H1 (cell line): ENCODE measurements at regions not wholly inside any gene's neighbourhood (a gene's known extent, or its start where the extent isn't known, plus 50 kb on each side); places are given as distances from the start of the nearest gene placed in this dataset.

Source experiments
- CTCF ChIA-PET: fragments of 300-600 bp; sonication (Branson Sonifier 250); formaldehyde crosslinking; loops from one replicate; lab custom pipeline; 2021; ENCODE audit not compliant: partially characterized antibody; lab: Charles Lee
- POLR2A ChIA-PET: fragments of 300-600 bp; sonication (Branson Sonifier 250); formaldehyde crosslinking; loops from one replicate; lab custom pipeline; 2021; ENCODE audit warnings: inconsistent platforms; ENCODE audit not compliant: partially characterized antibody; lab: Charles Lee
- DNase-seq, 2 experiments: peaks; one replicate each; pipeline versions ENCODE4 v3.0.0 to v3.0.0-alpha.2; 2010 to 2022; ENCODE audit warnings: low spot score in 2 of 2, low read depth in 1 of 2, mixed read lengths in 1 of 2
- FAIRE-seq: peaks from 2 replicates; lab custom pipeline; 2011; peaks lifted over from hg19 to GRCh38; lab: Jason Lieb, UNC
- H2AFZ ChIP-seq: 2 replicates; pipeline ENCODE4 v1.8.1; 2012; ENCODE audit warnings: low read length, inconsistent platforms
- H2AK5ac ChIP-seq: 2 replicates; pipeline ENCODE4 v1.6.1; 2013; ENCODE audit warnings: low read depth, low read length
- H2BK120ac ChIP-seq: replicated peaks from 2 replicates; pipeline ENCODE3; 2013; ENCODE audit warnings: low read depth, low read length, inconsistent platforms
- H2BK12ac ChIP-seq: 2 replicates; pipeline ENCODE4 v1.6.1; 2013; ENCODE audit warnings: low read depth, low read length
- H2BK15ac ChIP-seq: 2 replicates; pipeline ENCODE4 v1.6.1; 2013; ENCODE audit warnings: low read length
- H2BK20ac ChIP-seq: 2 replicates; pipeline ENCODE4 v1.6.1; 2013; ENCODE audit warnings: low read length
- H2BK5ac ChIP-seq: 2 replicates; pipeline ENCODE4 v1.6.1; 2013; ENCODE audit warnings: low read depth, low read length
- H3K14ac ChIP-seq: 2 replicates; pipeline ENCODE4 v1.6.1; 2013; ENCODE audit warnings: inconsistent platforms; ENCODE audit not compliant: insufficient read length
- H3K18ac ChIP-seq: 2 replicates; pipeline ENCODE4 v1.6.1; 2013; ENCODE audit warnings: low read length; ENCODE audit errors: extremely low read depth
- H3K23ac ChIP-seq: 2 replicates; pipeline ENCODE4 v1.6.1; 2013; ENCODE audit warnings: inconsistent platforms; ENCODE audit not compliant: insufficient read length
- H3K23me2 ChIP-seq: 2 replicates; pipeline ENCODE4 v1.6.1; 2013; ENCODE audit warnings: low read depth, low read length
- H3K27ac ChIP-seq: 2 replicates; pipeline ENCODE4 v1.6.1; 2011; ENCODE audit warnings: low read depth, low read length, inconsistent platforms
- H3K27me3 ChIP-seq, 4 experiments: replicated peaks in 1 of 4; 1 replicate in 1 of 4; 2 replicates in 3 of 4; pipeline versions ENCODE4 v1.6.1 to v1.8.1; 2011 to 2013; ENCODE audit warnings: low read length in 3 of 4, mild to moderate bottlenecking in 3 of 4, inconsistent platforms in 2 of 4, mixed read lengths in 2 of 4, moderate library complexity in 1 of 4; ENCODE audit not compliant: control insufficient read depth in 3 of 4, insufficient read depth in 3 of 4; ENCODE audit errors: extremely low read depth in 1 of 4
- H3K36me3 ChIP-seq, 4 experiments: 2 replicates each; pipeline versions ENCODE4 v1.6.1 to v1.8.1; 2011 to 2013; ENCODE audit warnings: mild to moderate bottlenecking in 4 of 4, low read length in 3 of 4, moderate library complexity in 2 of 4, control low read depth in 1 of 4, inconsistent platforms in 1 of 4; ENCODE audit not compliant: insufficient read depth in 4 of 4, control insufficient read depth in 2 of 4
- H3K4ac ChIP-seq: replicated peaks from 2 replicates; pipeline ENCODE3; 2013; ENCODE audit warnings: low read length, low read depth, mixed read lengths, inconsistent platforms; ENCODE audit not compliant: insufficient read length
- H3K4me1 ChIP-seq, 4 experiments: replicated peaks in 1 of 4; 1 replicate in 1 of 4; 2 replicates in 3 of 4; pipeline versions ENCODE4 v1.6.1 to v1.8.1; 2011 to 2013; ENCODE audit warnings: low read length in 3 of 4, inconsistent platforms in 2 of 4, mixed read lengths in 1 of 4; ENCODE audit not compliant: insufficient read depth in 4 of 4, control insufficient read depth in 3 of 4
- H3K4me2 ChIP-seq, 2 experiments: 2 replicates each; pipeline versions ENCODE4 v1.6.1 to v1.8.1; 2011 to 2013; ENCODE audit warnings: low read depth in 2 of 2, low read length in 2 of 2, control low read depth in 1 of 2, inconsistent platforms in 1 of 2, mild to moderate bottlenecking in 1 of 2; ENCODE audit not compliant: insufficient read depth in 1 of 2
- H3K4me3 ChIP-seq, 4 experiments: fragments of 200-600, 300-600 bp in 1 of 4; sonication (generic), shearing (Covaris generic), sonication (Bioruptor Twin) in 1 of 4; 2 replicates each; pipeline versions ENCODE4 v1.5.1 to v1.8.1; 2011 to 2016; ENCODE audit warnings: low read length in 4 of 4, low read depth in 3 of 4, control low read depth in 2 of 4, inconsistent platforms in 2 of 4, mild to moderate bottlenecking in 2 of 4, mixed read lengths in 1 of 4, moderate library complexity in 1 of 4; ENCODE audit not compliant: insufficient read depth in 2 of 4; ENCODE audit errors: extremely low read depth in 1 of 4
- H3K56ac ChIP-seq: replicated peaks from 2 replicates; pipeline ENCODE3; 2013; ENCODE audit warnings: low read depth, mild to moderate bottlenecking, mixed read lengths, low read length, inconsistent platforms; ENCODE audit not compliant: insufficient read length
- H3K79me1 ChIP-seq: 2 replicates; pipeline ENCODE4 v1.6.1; 2013; ENCODE audit warnings: low read depth, low read length, control low read depth
- H3K79me2 ChIP-seq, 2 experiments: 2 replicates each; pipeline versions ENCODE4 v1.6.1 to v1.8.1; 2012 to 2013; ENCODE audit warnings: low read length in 2 of 2, mild to moderate bottlenecking in 2 of 2, inconsistent platforms in 1 of 2; ENCODE audit not compliant: insufficient read depth in 2 of 2, control insufficient read depth in 1 of 2
- H3K9ac ChIP-seq, 4 experiments: replicated peaks in 1 of 4; 1 replicate in 1 of 4; 2 replicates in 3 of 4; pipeline versions ENCODE4 v1.6.1 to v1.8.1; 2011 to 2013; ENCODE audit warnings: low read depth in 3 of 4, low read length in 3 of 4, control low read depth in 2 of 4, mild to moderate bottlenecking in 2 of 4, moderate library complexity in 2 of 4, inconsistent platforms in 1 of 4; ENCODE audit errors: extremely low read depth in 1 of 4
- H3K9me3 ChIP-seq, 2 experiments: 2 replicates each; pipeline versions ENCODE4 v1.6.1 to v1.8.1; 2012 to 2013; ENCODE audit warnings: mild to moderate bottlenecking in 2 of 2, moderate library complexity in 2 of 2, control low read depth in 1 of 2, inconsistent platforms in 1 of 2, low read depth in 1 of 2, low read length in 1 of 2, mixed read lengths in 1 of 2; ENCODE audit not compliant: insufficient read depth in 2 of 2
- H4K20me1 ChIP-seq, 2 experiments: replicated peaks in 1 of 2; 2 replicates each; pipeline versions ENCODE3 to v1.8.1; 2011 to 2013; ENCODE audit warnings: inconsistent platforms in 2 of 2, low read length in 2 of 2, mild to moderate bottlenecking in 1 of 2; ENCODE audit not compliant: insufficient read depth in 2 of 2, control insufficient read depth in 1 of 2
- H4K5ac ChIP-seq: 2 replicates; pipeline ENCODE4 v1.6.1; 2013; ENCODE audit warnings: low read length, low read depth, mixed read lengths, inconsistent platforms; ENCODE audit not compliant: insufficient read length
- H4K8ac ChIP-seq: 2 replicates; pipeline ENCODE4 v1.8.0; 2013; ENCODE audit warnings: mild to moderate bottlenecking, moderate library complexity, low read length, inconsistent platforms; ENCODE audit not compliant: insufficient read depth; ENCODE audit errors: extremely low read depth
- H4K91ac ChIP-seq: replicated peaks from 2 replicates; pipeline ENCODE3; 2013; ENCODE audit warnings: low read length, mixed read lengths, inconsistent platforms; ENCODE audit not compliant: insufficient read length
- TAF7 ChIP-seq: optimal IDR thresholded peaks from 2 replicates; pipeline ENCODE3; 2011; ENCODE audit warnings: low read depth, mild to moderate bottlenecking, inconsistent platforms, low read length, moderate library complexity, borderline replicate concordance
- WGBS, 2 experiments: shearing (Covaris generic) in 1 of 2; methylation state at CpG; one replicate each; pipeline versions ENCODE4 v1.1.6 to v1.1.7; 2013 to 2015; ENCODE audit warnings: low lambda C conversion rate in 2 of 2, mixed read lengths in 2 of 2, inconsistent platforms in 1 of 2, low coverage in 1 of 2, missing lambda C conversion rate in 1 of 2; ENCODE audit not compliant: insufficient replicate concordance in 2 of 2, insufficient coverage in 1 of 2, insufficient read length in 1 of 2; ENCODE audit errors: extremely low coverage in 1 of 2, missing lambda C conversion rate in 1 of 2; 5-methylcytosine and 5-hydroxymethylcytosine counted together
- TF ChIP-seq, protein P1 (sequence below), 3 experiments: IDR thresholded peaks; 1 replicate in 2 of 3; 2 replicates in 1 of 3; pipeline versions ENCODE4 v1.5.1 to v1.6.1; 2011; ENCODE audit warnings: low read length in 3 of 3, mild to moderate bottlenecking in 3 of 3, inconsistent platforms in 2 of 3, low read depth in 1 of 3, moderate library complexity in 1 of 3; ENCODE audit not compliant: insufficient read depth in 1 of 3; ENCODE audit errors: control extremely low read depth in 1 of 3

- no peak overlapping the region for H2BK20ac ChIP-seq
- H3K4me2 ChIP-seq = no peak overlapping the region
- ChIA-PET POLR2A (no interaction called here), CTCF (no interaction called here)
- H3K14ac ChIP-seq = no peak overlapping the region
- H3K9ac ChIP-seq = no peak overlapping the region
- no peak overlapping the region for H2AK5ac ChIP-seq
- H3K4me1 ChIP-seq = no peaks in the 10 kb centered on the region
- 92% methylated on average over 2 of the region's 2 CpGs; no CpG with 5 or more reads in 1 of the 2 experiments for WGBS, 2 experiments
- no peak overlapping the region for H3K23ac ChIP-seq
- no peak overlapping the region for H4K5ac ChIP-seq
- no peak for DNase-seq
- no peak overlapping the region for H2BK12ac ChIP-seq
- H3K18ac ChIP-seq = no peak overlapping the region
- H3K79me1 ChIP-seq = no peaks in the 10 kb centered on the region
- no peak overlapping the region for H2BK5ac ChIP-seq
- H3K27ac ChIP-seq = no peak overlapping the region
- no peak overlapping the region for H2AFZ ChIP-seq
- H3K36me3 ChIP-seq = no peaks in the 10 kb centered on the region
- H3K23me2 ChIP-seq = no peaks in the 10 kb centered on the region
- no peak overlapping the region for H4K8ac ChIP-seq
- no peaks in the 10 kb centered on the region for H3K9me3 ChIP-seq
- H3K27me3 ChIP-seq = no peaks in the 10 kb centered on the region
- H3K4me3 ChIP-seq = no peak overlapping the region
- no peaks in the 10 kb centered on the region for H3K79me2 ChIP-seq
- FAIRE-seq = no peak
- TF ChIP-seq TAF7 = no peak
- TF ChIP-seq, protein P1, sequence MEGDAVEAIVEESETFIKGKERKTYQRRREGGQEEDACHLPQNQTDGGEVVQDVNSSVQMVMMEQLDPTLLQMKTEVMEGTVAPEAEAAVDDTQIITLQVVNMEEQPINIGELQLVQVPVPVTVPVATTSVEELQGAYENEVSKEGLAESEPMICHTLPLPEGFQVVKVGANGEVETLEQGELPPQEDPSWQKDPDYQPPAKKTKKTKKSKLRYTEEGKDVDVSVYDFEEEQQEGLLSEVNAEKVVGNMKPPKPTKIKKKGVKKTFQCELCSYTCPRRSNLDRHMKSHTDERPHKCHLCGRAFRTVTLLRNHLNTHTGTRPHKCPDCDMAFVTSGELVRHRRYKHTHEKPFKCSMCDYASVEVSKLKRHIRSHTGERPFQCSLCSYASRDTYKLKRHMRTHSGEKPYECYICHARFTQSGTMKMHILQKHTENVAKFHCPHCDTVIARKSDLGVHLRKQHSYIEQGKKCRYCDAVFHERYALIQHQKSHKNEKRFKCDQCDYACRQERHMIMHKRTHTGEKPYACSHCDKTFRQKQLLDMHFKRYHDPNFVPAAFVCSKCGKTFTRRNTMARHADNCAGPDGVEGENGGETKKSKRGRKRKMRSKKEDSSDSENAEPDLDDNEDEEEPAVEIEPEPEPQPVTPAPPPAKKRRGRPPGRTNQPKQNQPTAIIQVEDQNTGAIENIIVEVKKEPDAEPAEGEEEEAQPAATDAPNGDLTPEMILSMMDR (IDR thresholded peaks at IDR 0.05; ENCODE audit: control extremely low read depth in 1 of 3, insufficient read depth in 1 of 3, low read depth in 1 of 3, low read length in 3 of 3) = no peak
- no peak overlapping the region for H2BK120ac ChIP-seq
- no peak overlapping the region for H2BK15ac ChIP-seq
- H4K20me1 ChIP-seq = no peaks in the 10 kb centered on the region
- no peak overlapping the region for H4K91ac ChIP-seq
- no peak overlapping the region for H3K56ac ChIP-seq
- H3K4ac ChIP-seq = no peak overlapping the region
Observed at GRCh38 chr1:168987923-168988322, 118.6 kb upstream of the ATP1B1 start.
